HG02642 (cell line): ENCODE measurements at regions not wholly inside any gene's neighbourhood (a gene's known extent, or its start where the extent isn't known, plus 50 kb on each side); places are given as distances from the start of the nearest gene placed in this dataset.
"Not testable (repeated sequence)": the region's sequence is repeated elsewhere in the genome, so short reads cannot be mapped to it uniquely, and the experiment has no call there.

Experiments
- ATAC-seq: cut with Tn5 transposase; IDR thresholded peaks from one replicate; pipeline ENCODE4 v1.9.1; 2021; ENCODE audit warnings: mild to moderate bottlenecking; ENCODE audit not compliant: unreplicated experiment, poor library complexity

- peak; percentile 87 for ATAC-seq
Observed at GRCh38 chr16:22436823-22437652, 62.6 kb upstream of the CDR2 start.

GRCh38 chr16:22436326-22436822 lies 62.0 kb upstream of the CDR2 start:
- peak; percentile 30 for ATAC-seq

GRCh38 chr16:22431314-22431713 lies 56.9 kb upstream of the CDR2 start:
- not testable (repeated sequence) for ATAC-seq

- ATAC-seq, result no peak
Observed at GRCh38 chr16:22428654-22429053, 54.2 kb upstream of the CDR2 start.

GRCh38 chr16:22427556-22427955 lies 53.1 kb upstream of the CDR2 start:
- ATAC-seq, result no peak

- no peak for ATAC-seq
Observed at GRCh38 chr16:22425847-22426246, 51.4 kb upstream of the CDR2 start.

GRCh38 chr16:22425036-22425801 lies 50.8 kb upstream of the CDR2 start:
- no peak for ATAC-seq

- ATAC-seq, result no peak
Observed at GRCh38 chr16:22424161-22424937, 49.9 kb upstream of the CDR2 start.
